ENCODE measurements at regions not wholly inside any gene's neighbourhood (a gene's known extent, or its start where the extent isn't known, plus 50 kb on each side); places are given as distances from the start of the nearest gene placed in this dataset.

DNA sequence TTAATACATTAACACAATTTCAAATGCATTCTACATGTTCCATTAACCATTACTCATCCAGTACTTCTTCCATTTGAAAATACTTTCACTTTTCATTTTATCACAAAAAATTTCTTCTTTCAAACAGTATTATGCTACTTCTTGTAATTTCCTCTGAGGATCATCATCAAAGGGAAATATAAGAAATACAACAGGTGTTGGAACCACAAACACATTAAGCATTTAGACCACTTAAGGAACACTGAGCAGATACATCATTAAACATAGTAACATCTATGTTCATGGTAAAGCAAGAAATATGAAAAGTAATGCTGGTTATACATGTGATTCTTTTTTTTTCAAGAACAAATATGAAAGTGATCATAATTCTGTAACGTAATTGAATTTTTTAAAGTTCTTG lies 2207.0 kb downstream of the ARAP2 start:
- no peak overlapping the region for H3K4me3 ChIP-seq
- no peaks in the 10 kb centered on the region for H3K4me1 ChIP-seq
- intact Hi-C loops (cut with DNase I; ENCODE audit: low total_unique reads), result no loop called here
- in situ Hi-C loops (cut with MboI; ENCODE audit: low sequenced_read_pairs in 4 of 4), result no loop called here
- no peak for TF ChIP-seq POLR2A (IDR thresholded peaks at IDR 0.05)
- TF ChIP-seq, protein P1, sequence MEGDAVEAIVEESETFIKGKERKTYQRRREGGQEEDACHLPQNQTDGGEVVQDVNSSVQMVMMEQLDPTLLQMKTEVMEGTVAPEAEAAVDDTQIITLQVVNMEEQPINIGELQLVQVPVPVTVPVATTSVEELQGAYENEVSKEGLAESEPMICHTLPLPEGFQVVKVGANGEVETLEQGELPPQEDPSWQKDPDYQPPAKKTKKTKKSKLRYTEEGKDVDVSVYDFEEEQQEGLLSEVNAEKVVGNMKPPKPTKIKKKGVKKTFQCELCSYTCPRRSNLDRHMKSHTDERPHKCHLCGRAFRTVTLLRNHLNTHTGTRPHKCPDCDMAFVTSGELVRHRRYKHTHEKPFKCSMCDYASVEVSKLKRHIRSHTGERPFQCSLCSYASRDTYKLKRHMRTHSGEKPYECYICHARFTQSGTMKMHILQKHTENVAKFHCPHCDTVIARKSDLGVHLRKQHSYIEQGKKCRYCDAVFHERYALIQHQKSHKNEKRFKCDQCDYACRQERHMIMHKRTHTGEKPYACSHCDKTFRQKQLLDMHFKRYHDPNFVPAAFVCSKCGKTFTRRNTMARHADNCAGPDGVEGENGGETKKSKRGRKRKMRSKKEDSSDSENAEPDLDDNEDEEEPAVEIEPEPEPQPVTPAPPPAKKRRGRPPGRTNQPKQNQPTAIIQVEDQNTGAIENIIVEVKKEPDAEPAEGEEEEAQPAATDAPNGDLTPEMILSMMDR (IDR thresholded peaks at IDR 0.05 in 4 of 5, conservative IDR thresholded peaks at IDR 0.05 in 1 of 5), result no peak
- H3K36me3 ChIP-seq, result no peaks in the 10 kb centered on the region
- no peak overlapping the region for H3K27ac ChIP-seq
- no peaks in the 10 kb centered on the region for H3K27me3 ChIP-seq
- no peaks in the 10 kb centered on the region for H3K9me3 ChIP-seq
- ATAC-seq (no peak), DNase-seq (no peak)

DNA sequence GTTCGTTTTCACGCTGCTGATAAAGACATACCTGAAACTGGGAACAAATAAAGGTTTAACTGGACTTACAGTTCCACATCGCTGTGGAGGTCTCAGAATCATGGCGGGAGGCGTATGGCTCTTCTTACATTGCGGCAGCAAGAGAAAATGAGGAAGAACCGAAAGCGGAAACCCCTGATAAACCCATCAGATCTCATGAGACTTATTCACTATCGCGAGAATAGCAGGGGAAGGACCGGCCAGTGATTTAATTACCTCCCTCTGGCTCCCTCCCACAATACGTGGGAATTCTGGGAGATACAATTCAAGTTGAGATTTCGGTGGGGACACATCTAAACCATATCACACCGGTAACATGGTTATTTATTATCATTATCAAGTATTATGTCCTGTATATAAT lies 2204.5 kb downstream of the ARAP2 start:
- H3K4me1 ChIP-seq, result no peaks in the 10 kb centered on the region
- TF ChIP-seq, protein P1 (IDR thresholded peaks at IDR 0.05 in 4 of 5, conservative IDR thresholded peaks at IDR 0.05 in 1 of 5), result no peak
- no peak for TF ChIP-seq POLR2A (IDR thresholded peaks at IDR 0.05)
- H3K27me3 ChIP-seq, result no peaks in the 10 kb centered on the region
- in situ Hi-C loops (cut with MboI; ENCODE audit: low sequenced_read_pairs in 4 of 4) (no loop called here), intact Hi-C loops (cut with DNase I; ENCODE audit: low total_unique reads) (no loop called here)
- ATAC-seq (no peak), DNase-seq (no peak)
- H3K9me3 ChIP-seq, result no peaks in the 10 kb centered on the region
- H3K36me3 ChIP-seq, result no peaks in the 10 kb centered on the region
- H3K27ac ChIP-seq, result no peak overlapping the region
- H3K4me3 ChIP-seq, result no peak overlapping the region

DNA sequence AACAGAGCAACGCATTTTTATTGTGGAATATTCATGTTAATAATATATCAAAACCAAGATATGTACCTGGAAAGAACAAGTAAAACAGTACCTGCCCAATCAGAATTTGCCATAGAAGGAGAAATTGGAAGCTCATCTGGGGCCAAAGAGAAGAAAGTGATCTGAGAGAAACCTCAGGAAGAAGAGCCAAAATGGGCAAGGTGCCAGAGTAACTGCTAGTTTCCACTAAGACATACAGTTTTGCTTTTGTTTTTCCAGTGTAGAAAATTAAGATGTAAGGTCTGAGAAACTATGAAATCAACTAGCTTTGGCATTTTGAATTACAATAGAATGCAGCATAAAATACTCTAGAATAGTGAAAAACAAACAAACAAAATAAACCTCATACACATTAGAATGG lies 2201.2 kb downstream of the ARAP2 start:
- DNase-seq (no peak), ATAC-seq (no peak)
- Histone ChIP-seq H3K4me1 (no peaks in the 10 kb centered on the region), H3K27me3 (no peaks in the 10 kb centered on the region), H3K4me3 (no peak overlapping the region), H3K36me3 (no peaks in the 10 kb centered on the region), H3K27ac (no peak overlapping the region), H3K9me3 (no peaks in the 10 kb centered on the region)
- in situ Hi-C loops (cut with MboI; ENCODE audit: low sequenced_read_pairs in 4 of 4) (no loop called here), intact Hi-C loops (cut with DNase I; ENCODE audit: low total_unique reads) (no loop called here)
- TF ChIP-seq POLR2A (IDR thresholded peaks at IDR 0.05), result no peak

DNA sequence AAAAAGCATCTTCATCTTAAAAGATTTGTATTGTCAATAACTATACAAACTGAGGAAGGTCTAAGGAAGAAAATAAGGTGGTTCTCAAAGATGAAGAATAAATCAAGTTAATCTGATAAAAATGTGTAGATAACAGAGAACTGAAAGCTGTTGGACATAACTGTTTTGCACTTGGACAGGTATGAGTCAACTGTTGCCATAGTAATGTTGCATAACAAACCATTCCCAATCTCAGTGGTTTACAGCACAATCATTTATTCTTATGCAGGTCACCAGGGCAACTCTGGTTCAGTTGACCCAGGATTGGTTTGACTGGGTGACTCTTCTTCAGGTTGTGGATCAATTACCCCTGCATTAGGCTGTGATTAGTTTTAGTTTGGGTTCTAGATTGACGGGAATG lies 2197.7 kb downstream of the ARAP2 start:
- no peak overlapping the region for H3K27ac ChIP-seq
- in situ Hi-C loops (cut with MboI; ENCODE audit: low sequenced_read_pairs in 4 of 4) (no loop called here), intact Hi-C loops (cut with DNase I; ENCODE audit: low total_unique reads) (no loop called here)
- TF ChIP-seq POLR2A (IDR thresholded peaks at IDR 0.05), result no peak
- TF ChIP-seq, protein P1 (IDR thresholded peaks at IDR 0.05 in 4 of 5, conservative IDR thresholded peaks at IDR 0.05 in 1 of 5), result no peak
- no peaks in the 10 kb centered on the region for H3K36me3 ChIP-seq
- no peak for DNase-seq
- no peaks in the 10 kb centered on the region for H3K27me3 ChIP-seq
- ATAC-seq, result no peak
- H3K4me3 ChIP-seq, result no peak overlapping the region
- H3K9me3 ChIP-seq, result no peaks in the 10 kb centered on the region
- no peaks in the 10 kb centered on the region for H3K4me1 ChIP-seq

DNA sequence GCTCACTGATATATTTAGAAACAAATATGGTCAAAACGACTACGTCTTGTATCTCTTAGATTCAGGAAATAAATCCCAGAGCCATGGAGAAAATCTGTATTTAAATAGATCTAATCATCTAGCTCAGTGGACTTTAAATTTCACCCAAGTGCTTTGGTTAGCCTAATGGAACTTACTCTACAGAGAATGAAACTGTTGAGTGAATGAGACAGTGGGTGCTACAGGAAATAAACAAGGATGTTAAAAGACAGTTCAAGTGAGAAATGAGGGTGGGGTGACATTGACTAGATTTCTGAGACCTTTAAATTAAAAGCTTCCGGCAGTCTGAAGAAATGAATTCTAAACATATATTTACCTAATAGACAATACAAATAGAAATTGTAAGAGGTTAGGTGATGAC lies 2197.0 kb downstream of the ARAP2 start:
- no peak overlapping the region for H3K4me3 ChIP-seq
- H3K36me3 ChIP-seq, result no peaks in the 10 kb centered on the region
- no peaks in the 10 kb centered on the region for H3K9me3 ChIP-seq
- in situ Hi-C loops (cut with MboI; ENCODE audit: low sequenced_read_pairs in 4 of 4), result no loop called here
- no peak overlapping the region for H3K27ac ChIP-seq
- H3K27me3 ChIP-seq, result no peaks in the 10 kb centered on the region
- intact Hi-C loops (cut with DNase I; ENCODE audit: low total_unique reads), result no loop called here
- ATAC-seq (no peak), DNase-seq (no peak)
- H3K4me1 ChIP-seq, result no peaks in the 10 kb centered on the region
- no peak for TF ChIP-seq POLR2A (IDR thresholded peaks at IDR 0.05)
- TF ChIP-seq, protein P1 (IDR thresholded peaks at IDR 0.05 in 4 of 5, conservative IDR thresholded peaks at IDR 0.05 in 1 of 5), result no peak
